ENCODE measurements at regions not wholly inside any gene's neighbourhood (a gene's known extent, or its start where the extent isn't known, plus 50 kb on each side); places are given as distances from the start of the nearest gene placed in this dataset.

GRCh38 chr4:123786163-123786915, 389.7 kb downstream of the SPRY1 start:
- H3K27ac Mint-ChIP-seq: no peak overlapping the region
- no peak overlapping the region for H3K4me3 Mint-ChIP-seq (ENCODE audit: low read depth)
- H3K9me3 Mint-ChIP-seq: no peaks in the 10 kb centered on the region
- no peak for DNase-seq (ENCODE audit: low spot score)
- no peaks in the 10 kb centered on the region for H3K36me3 Mint-ChIP-seq (ENCODE audit: low read depth)
- peaks cover 3% of the 10 kb centered on the region for H3K27me3 Mint-ChIP-seq (ENCODE audit: low read depth)
- intact Hi-C loops (cut with micrococcal nuclease): no loop called here
- H3K4me1 Mint-ChIP-seq (ENCODE audit: low read depth): no peaks in the 10 kb centered on the region

GRCh38 chr4:123786920-123787319, 390.3 kb downstream of the SPRY1 start:
- Mint-ChIP-seq H3K27me3 (ENCODE audit: low read depth) (no peaks in the 10 kb centered on the region), H3K4me1 (ENCODE audit: low read depth) (no peaks in the 10 kb centered on the region), H3K4me3 (ENCODE audit: low read depth) (no peak overlapping the region), H3K27ac (no peak overlapping the region), H3K9me3 (no peaks in the 10 kb centered on the region), H3K36me3 (ENCODE audit: low read depth) (no peaks in the 10 kb centered on the region)
- no peak for DNase-seq (ENCODE audit: low spot score)
- intact Hi-C loops (cut with micrococcal nuclease): no loop called here

DNA sequence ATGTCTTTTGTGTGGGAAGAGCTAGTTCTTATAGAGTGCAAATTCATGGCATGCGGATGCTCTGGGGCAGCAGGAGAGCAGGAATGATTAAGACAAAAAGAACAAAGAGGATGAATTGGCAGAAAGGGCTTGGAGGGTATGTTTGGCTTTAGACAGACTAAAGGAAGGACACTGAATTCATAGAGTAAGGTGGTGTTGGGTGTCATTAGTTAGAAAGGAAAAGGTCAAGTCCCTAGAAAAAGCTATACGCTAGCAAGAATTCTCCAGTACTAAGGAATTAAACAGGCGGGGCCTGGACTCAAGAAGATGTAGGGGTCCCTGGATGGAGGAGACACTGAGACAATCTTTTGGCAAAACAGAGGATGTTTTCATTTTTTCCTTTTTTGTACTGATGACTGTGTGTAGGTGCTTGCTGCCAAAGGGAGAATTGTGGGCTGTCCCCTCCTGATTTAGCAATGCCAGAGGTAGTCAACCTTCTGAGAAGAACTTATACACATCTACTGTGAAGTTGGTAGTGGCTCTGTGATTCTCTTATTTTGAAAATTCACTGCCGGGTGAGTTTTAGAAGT, 391.0 kb downstream of the SPRY1 start:
- Mint-ChIP-seq H3K27me3 (ENCODE audit: low read depth) (no peaks in the 10 kb centered on the region), H3K4me1 (ENCODE audit: low read depth) (no peaks in the 10 kb centered on the region), H3K36me3 (ENCODE audit: low read depth) (no peaks in the 10 kb centered on the region), H3K27ac (no peak overlapping the region), H3K4me3 (ENCODE audit: low read depth) (no peak overlapping the region), H3K9me3 (no peaks in the 10 kb centered on the region)
- no peak for DNase-seq (ENCODE audit: low spot score)
- intact Hi-C loops (cut with micrococcal nuclease): no loop called here

DNA sequence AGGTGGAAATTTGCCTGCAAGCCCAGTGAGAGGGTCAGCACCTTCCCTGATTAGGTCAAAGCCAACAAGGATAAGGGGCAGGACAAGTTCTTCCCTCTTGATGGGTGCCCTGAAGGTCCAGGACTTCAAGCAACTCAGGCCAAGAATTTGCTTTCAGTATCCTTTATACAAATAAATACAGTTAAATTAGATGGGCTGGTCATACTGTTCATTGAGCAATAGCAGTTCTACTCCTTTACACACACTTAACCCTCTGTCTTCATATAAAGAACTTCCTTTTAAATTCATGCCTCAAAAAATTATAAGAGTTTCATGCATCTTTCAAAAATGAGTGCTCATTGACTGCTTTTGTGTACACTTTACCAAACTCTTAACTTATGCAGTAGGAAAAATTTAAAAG, 392.0 kb downstream of the SPRY1 start:
- no peak for DNase-seq (ENCODE audit: low spot score)
- Mint-ChIP-seq H3K4me3 (ENCODE audit: low read depth) (no peak overlapping the region), H3K27me3 (ENCODE audit: low read depth) (no peaks in the 10 kb centered on the region), H3K36me3 (ENCODE audit: low read depth) (no peaks in the 10 kb centered on the region), H3K27ac (no peak overlapping the region), H3K4me1 (ENCODE audit: low read depth) (no peaks in the 10 kb centered on the region), H3K9me3 (no peaks in the 10 kb centered on the region)
- intact Hi-C loops (cut with micrococcal nuclease): no loop called here

DNA sequence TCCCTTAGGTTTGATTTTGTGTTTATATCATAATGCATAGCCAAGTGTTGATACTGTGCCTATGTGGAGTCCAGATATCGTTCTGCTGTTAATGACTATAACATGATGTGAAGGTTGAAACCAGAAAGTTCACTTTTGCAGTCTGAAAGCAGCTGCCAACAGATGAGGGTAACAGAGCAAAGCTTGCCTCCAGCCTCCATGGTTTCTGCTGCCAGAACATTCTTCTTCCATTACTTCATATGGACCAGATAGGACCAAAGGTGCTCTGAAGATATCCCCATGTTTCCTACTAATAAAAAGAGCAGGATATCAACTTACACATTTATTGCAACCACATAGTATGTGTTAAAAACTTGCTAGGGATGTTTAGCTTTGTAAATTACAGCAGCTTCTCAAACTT, 394.1 kb downstream of the SPRY1 start:
- Mint-ChIP-seq H3K27me3 (ENCODE audit: low read depth) (no peaks in the 10 kb centered on the region), H3K4me1 (ENCODE audit: low read depth) (no peaks in the 10 kb centered on the region), H3K4me3 (ENCODE audit: low read depth) (no peak overlapping the region), H3K9me3 (no peaks in the 10 kb centered on the region), H3K36me3 (ENCODE audit: low read depth) (no peaks in the 10 kb centered on the region), H3K27ac (no peak overlapping the region)
- DNase-seq (ENCODE audit: low spot score): no peak
- intact Hi-C loops (cut with micrococcal nuclease): no loop called here

DNA sequence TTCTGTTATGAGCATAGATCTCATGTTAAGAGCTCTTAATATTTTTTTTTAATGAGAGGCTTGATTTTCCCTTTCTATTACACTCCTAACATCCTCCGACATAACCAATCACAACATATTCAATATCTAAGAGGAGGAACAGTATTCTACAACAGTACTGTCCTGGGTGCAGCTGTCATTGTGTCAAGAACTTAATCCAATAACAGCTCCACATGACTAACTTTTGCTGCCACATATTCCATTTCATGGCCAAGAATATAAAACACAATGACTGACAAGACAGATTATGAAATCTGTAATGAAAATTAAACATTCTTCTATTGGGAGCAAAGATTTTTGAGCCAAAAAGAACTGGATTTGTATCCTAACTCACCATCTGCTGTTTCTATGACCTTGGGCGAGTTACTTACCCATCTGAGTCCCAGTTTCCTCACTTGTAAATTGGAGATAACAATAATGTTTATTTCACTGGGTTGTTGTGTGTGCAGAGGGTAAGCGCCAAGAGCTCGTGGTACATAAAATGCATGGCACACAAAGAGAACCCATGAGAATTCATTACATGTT, 405.6 kb downstream of the SPRY1 start:
- no peak for DNase-seq (ENCODE audit: low spot score)
- no peaks in the 10 kb centered on the region for H3K36me3 Mint-ChIP-seq (ENCODE audit: low read depth)
- H3K9me3 Mint-ChIP-seq: no peaks in the 10 kb centered on the region
- H3K27me3 Mint-ChIP-seq (ENCODE audit: low read depth): no peaks in the 10 kb centered on the region
- intact Hi-C loops (cut with micrococcal nuclease): no loop called here
- H3K4me1 Mint-ChIP-seq (ENCODE audit: low read depth): no peaks in the 10 kb centered on the region
- no peak overlapping the region for H3K4me3 Mint-ChIP-seq (ENCODE audit: low read depth)
- H3K27ac Mint-ChIP-seq: no peak overlapping the region

DNA sequence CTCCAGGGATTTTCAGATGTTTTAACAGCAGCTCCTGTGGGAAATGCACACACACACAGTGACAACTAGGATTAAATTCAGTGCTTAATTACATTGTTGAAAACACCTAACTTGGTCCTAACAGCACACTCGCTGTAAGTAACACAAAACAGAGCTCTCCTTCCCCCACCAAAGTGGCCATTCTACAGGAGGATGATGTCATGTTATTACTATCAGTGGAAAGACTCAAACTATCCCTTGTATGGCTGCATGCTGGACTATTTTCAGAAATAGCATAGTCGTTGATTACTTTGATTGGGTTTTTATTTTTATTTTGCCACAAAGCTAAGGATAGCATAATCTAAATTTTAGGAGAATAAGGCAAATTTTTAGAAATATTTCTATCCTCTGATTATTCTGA, 406.3 kb downstream of the SPRY1 start:
- no peak for DNase-seq (ENCODE audit: low spot score)
- Mint-ChIP-seq H3K36me3 (ENCODE audit: low read depth) (no peaks in the 10 kb centered on the region), H3K27ac (no peak overlapping the region), H3K27me3 (ENCODE audit: low read depth) (no peaks in the 10 kb centered on the region), H3K4me3 (ENCODE audit: low read depth) (no peak overlapping the region), H3K4me1 (ENCODE audit: low read depth) (no peaks in the 10 kb centered on the region), H3K9me3 (no peaks in the 10 kb centered on the region)
- intact Hi-C loops (cut with micrococcal nuclease): no loop called here

DNA sequence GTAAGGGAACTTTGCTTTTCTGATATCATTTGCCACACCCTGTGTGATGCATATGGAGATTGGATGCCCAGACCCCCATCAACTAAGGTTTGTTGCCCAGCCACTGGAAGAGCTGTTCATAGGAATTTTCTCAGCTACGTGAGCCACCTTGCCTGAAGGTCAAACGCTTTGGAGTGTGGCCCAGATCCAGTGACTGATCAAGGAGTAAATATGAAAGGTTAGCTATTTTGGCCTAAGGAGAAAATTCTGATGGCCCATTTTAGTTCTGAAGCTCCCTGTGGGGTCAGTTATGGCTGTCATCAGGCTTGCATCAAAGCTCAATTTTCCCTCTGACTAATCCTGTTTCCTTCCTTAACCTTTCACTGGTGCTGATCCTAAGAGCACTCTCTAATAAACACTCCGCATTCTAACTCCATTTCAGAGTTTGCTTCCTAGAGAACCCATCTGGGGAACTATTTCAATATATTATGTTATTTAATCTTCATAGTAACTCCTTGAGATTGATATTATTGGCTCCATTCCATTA, 407.7 kb downstream of the SPRY1 start:
- intact Hi-C loops (cut with micrococcal nuclease): no loop called here
- no peaks in the 10 kb centered on the region for H3K9me3 Mint-ChIP-seq
- no peaks in the 10 kb centered on the region for H3K36me3 Mint-ChIP-seq (ENCODE audit: low read depth)
- no peak overlapping the region for H3K4me3 Mint-ChIP-seq (ENCODE audit: low read depth)
- DNase-seq (ENCODE audit: low spot score): no peak
- H3K27me3 Mint-ChIP-seq (ENCODE audit: low read depth): no peaks in the 10 kb centered on the region
- no peak overlapping the region for H3K27ac Mint-ChIP-seq
- no peaks in the 10 kb centered on the region for H3K4me1 Mint-ChIP-seq (ENCODE audit: low read depth)

- H3K27me3 Mint-ChIP-seq (ENCODE audit: low read depth): no peaks in the 10 kb centered on the region
- no peaks in the 10 kb centered on the region for H3K36me3 Mint-ChIP-seq (ENCODE audit: low read depth)
- no peaks in the 10 kb centered on the region for H3K9me3 Mint-ChIP-seq
- no peak for DNase-seq (ENCODE audit: low spot score)
- H3K27ac Mint-ChIP-seq: no peak overlapping the region
- no peak overlapping the region for H3K4me3 Mint-ChIP-seq (ENCODE audit: low read depth)
- H3K4me1 Mint-ChIP-seq (ENCODE audit: low read depth): no peaks in the 10 kb centered on the region
- intact Hi-C loops (cut with micrococcal nuclease): no loop called here
Observed at GRCh38 chr4:123806056-123806455, 409.5 kb downstream of the SPRY1 start.

GRCh38 chr4:123807187-123807586, 410.6 kb downstream of the SPRY1 start:
- no peak overlapping the region for H3K4me3 Mint-ChIP-seq (ENCODE audit: low read depth)
- H3K4me1 Mint-ChIP-seq (ENCODE audit: low read depth): no peaks in the 10 kb centered on the region
- no peaks in the 10 kb centered on the region for H3K27me3 Mint-ChIP-seq (ENCODE audit: low read depth)
- DNase-seq (ENCODE audit: low spot score): no peak
- intact Hi-C loops (cut with micrococcal nuclease): no loop called here
- H3K36me3 Mint-ChIP-seq (ENCODE audit: low read depth): no peaks in the 10 kb centered on the region
- no peaks in the 10 kb centered on the region for H3K9me3 Mint-ChIP-seq
- H3K27ac Mint-ChIP-seq: no peak overlapping the region

GRCh38 chr4:123807866-123808265, 411.3 kb downstream of the SPRY1 start:
- Mint-ChIP-seq H3K4me3 (ENCODE audit: low read depth) (no peak overlapping the region), H3K27me3 (ENCODE audit: low read depth) (no peaks in the 10 kb centered on the region), H3K4me1 (ENCODE audit: low read depth) (no peaks in the 10 kb centered on the region), H3K36me3 (ENCODE audit: low read depth) (no peaks in the 10 kb centered on the region), H3K27ac (no peak overlapping the region), H3K9me3 (no peaks in the 10 kb centered on the region)
- no peak for DNase-seq (ENCODE audit: low spot score)
- intact Hi-C loops (cut with micrococcal nuclease): no loop called here

- Mint-ChIP-seq H3K27ac (no peak overlapping the region), H3K9me3 (no peaks in the 10 kb centered on the region), H3K27me3 (ENCODE audit: low read depth) (no peaks in the 10 kb centered on the region), H3K36me3 (ENCODE audit: low read depth) (no peaks in the 10 kb centered on the region), H3K4me3 (ENCODE audit: low read depth) (no peak overlapping the region), H3K4me1 (ENCODE audit: low read depth) (no peaks in the 10 kb centered on the region)
- DNase-seq (ENCODE audit: low spot score): no peak
- intact Hi-C loops (cut with micrococcal nuclease): no loop called here
Observed at GRCh38 chr4:123809864-123810263, 413.3 kb downstream of the SPRY1 start.

GRCh38 chr4:123812066-123812390, 415.4 kb downstream of the SPRY1 start:
- DNase-seq (ENCODE audit: low spot score): no peak
- intact Hi-C loops (cut with micrococcal nuclease): no loop called here
- Mint-ChIP-seq H3K4me1 (ENCODE audit: low read depth) (no peaks in the 10 kb centered on the region), H3K27ac (no peak overlapping the region), H3K36me3 (ENCODE audit: low read depth) (no peaks in the 10 kb centered on the region), H3K9me3 (no peaks in the 10 kb centered on the region), H3K4me3 (ENCODE audit: low read depth) (no peak overlapping the region), H3K27me3 (ENCODE audit: low read depth) (no peaks in the 10 kb centered on the region)

All from activated T-helper 2 cell treated with anti-CD3 and anti-CD28 coated beads, Interferon-gamma antibody, Interleukin-2, Interleukin-4, amounts not matched to agents 10 μg/mL and 5 μg/mL and 100 μg/mL, durations not matched to agents 14 hours and 24 hours and 36 hours (primary cell).